Stromal cell of bone marrow (primary cell): ENCODE measurements at regions not wholly inside any gene's neighbourhood (a gene's known extent, or its start where the extent isn't known, plus 50 kb on each side); places are given as distances from the start of the nearest gene placed in this dataset.

Source experiments
- DNase-seq: peaks from one replicate; pipeline ENCODE4 v3.0.0-alpha.2; 2012; ENCODE audit warnings: low read depth

- no peak for DNase-seq
These were observed 208.4 kb upstream of the ZMIZ1 start for GRCh38 chr10:78860260-78860914.

GRCh38 chr10:78861529-78862327, 207.0 kb upstream of the ZMIZ1 start:
- DNase-seq: no peak

- no peak for DNase-seq
These were observed 206.5 kb upstream of the ZMIZ1 start for GRCh38 chr10:78862328-78862640.

- no peak for DNase-seq
These were observed 205.4 kb upstream of the ZMIZ1 start for GRCh38 chr10:78863140-78863905.

GRCh38 chr10:78863906-78864239, 204.9 kb upstream of the ZMIZ1 start:
- DNase-seq: no peak

- no peak for DNase-seq
These were observed 203.8 kb upstream of the ZMIZ1 start for GRCh38 chr10:78864761-78865537.

GRCh38 chr10:78865538-78865875, 203.3 kb upstream of the ZMIZ1 start:
- peak; percentile 25 for DNase-seq

GRCh38 chr10:78865931-78866717, 202.6 kb upstream of the ZMIZ1 start:
- DNase-seq: no peak

GRCh38 chr10:78866731-78867554, 201.8 kb upstream of the ZMIZ1 start:
- DNase-seq: no peak

- DNase-seq: no peak
These were observed 201.2 kb upstream of the ZMIZ1 start for GRCh38 chr10:78867555-78867939.

- DNase-seq: no peak
These were observed 200.7 kb upstream of the ZMIZ1 start for GRCh38 chr10:78868048-78868447.

- no peak for DNase-seq
These were observed 200.3 kb upstream of the ZMIZ1 start for GRCh38 chr10:78868456-78868855.

GRCh38 chr10:78868861-78869260, 199.9 kb upstream of the ZMIZ1 start:
- no peak for DNase-seq

- no peak for DNase-seq
These were observed 199.0 kb upstream of the ZMIZ1 start for GRCh38 chr10:78869508-78870454.

- DNase-seq: no peak
These were observed 198.3 kb upstream of the ZMIZ1 start for GRCh38 chr10:78870458-78870857.

- DNase-seq: no peak
These were observed 197.0 kb upstream of the ZMIZ1 start for GRCh38 chr10:78871796-78872195.

- no peak for DNase-seq
These were observed 195.4 kb upstream of the ZMIZ1 start for GRCh38 chr10:78873413-78873812.

- no peak for DNase-seq
These were observed 193.4 kb upstream of the ZMIZ1 start for GRCh38 chr10:78875331-78875877.

GRCh38 chr10:78875932-78876331, 192.8 kb upstream of the ZMIZ1 start:
- DNase-seq: no peak
